Sigmoid colon (tissue), 4 donors: ENCODE measurements at regions not wholly inside any gene's neighbourhood (a gene's known extent, or its start where the extent isn't known, plus 50 kb on each side); places are given as distances from the start of the nearest gene placed in this dataset.

Experiments used
- CTCF ChIP-seq, 4 experiments: fragments of 450-650 bp in 3 of 4; fragments of 200-600 bp in 1 of 4; IDR thresholded peaks; one replicate each; pipeline ENCODE4 v1.5.1; 2016 to 2019; ENCODE audit warnings: antibody characterized with exemption in 4 of 4, mild to moderate bottlenecking in 3 of 4, moderate library complexity in 2 of 4
- EP300 ChIP-seq, 4 donors: sonication (generic); formaldehyde crosslinking; IDR thresholded peaks; one replicate each; pipeline ENCODE4 v1.6.1; 2017; ENCODE audit warnings: antibody characterized with exemption in 4 of 4
- POLR2A ChIP-seq, 2 donors: fragments of 450-650 bp; IDR thresholded peaks; one replicate each; pipeline ENCODE4 v1.6.1; 2016; ENCODE audit warnings: antibody characterized with exemption in 2 of 2, mild to moderate bottlenecking in 2 of 2, moderate library complexity in 2 of 2

- no peak for TF ChIP-seq CTCF (IDR thresholded peaks at IDR 0.05)
- TF ChIP-seq POLR2A (IDR thresholded peaks at IDR 0.05): no peak
- TF ChIP-seq EP300 (IDR thresholded peaks at IDR 0.05): no peak
Measured at GRCh38 chr15:81492331-81492968, 118.4 kb upstream of the TMC3 start.
